AG09319 (cell line): ENCODE measurements at regions not wholly inside any gene's neighbourhood (a gene's known extent, or its start where the extent isn't known, plus 50 kb on each side); places are given as distances from the start of the nearest gene placed in this dataset.

Experiments used
- DNase-seq: peaks from one replicate; pipeline ENCODE4 v3.0.0-alpha.2; 2010; ENCODE audit warnings: low read depth; ENCODE audit errors: extremely low read depth
- TF ChIP-seq, protein P1 (sequence below): IDR thresholded peaks from 2 replicates; pipeline ENCODE4 v1.5.1; 2011; ENCODE audit warnings: low read depth, mild to moderate bottlenecking, inconsistent platforms, low read length, moderate library complexity

DNA sequence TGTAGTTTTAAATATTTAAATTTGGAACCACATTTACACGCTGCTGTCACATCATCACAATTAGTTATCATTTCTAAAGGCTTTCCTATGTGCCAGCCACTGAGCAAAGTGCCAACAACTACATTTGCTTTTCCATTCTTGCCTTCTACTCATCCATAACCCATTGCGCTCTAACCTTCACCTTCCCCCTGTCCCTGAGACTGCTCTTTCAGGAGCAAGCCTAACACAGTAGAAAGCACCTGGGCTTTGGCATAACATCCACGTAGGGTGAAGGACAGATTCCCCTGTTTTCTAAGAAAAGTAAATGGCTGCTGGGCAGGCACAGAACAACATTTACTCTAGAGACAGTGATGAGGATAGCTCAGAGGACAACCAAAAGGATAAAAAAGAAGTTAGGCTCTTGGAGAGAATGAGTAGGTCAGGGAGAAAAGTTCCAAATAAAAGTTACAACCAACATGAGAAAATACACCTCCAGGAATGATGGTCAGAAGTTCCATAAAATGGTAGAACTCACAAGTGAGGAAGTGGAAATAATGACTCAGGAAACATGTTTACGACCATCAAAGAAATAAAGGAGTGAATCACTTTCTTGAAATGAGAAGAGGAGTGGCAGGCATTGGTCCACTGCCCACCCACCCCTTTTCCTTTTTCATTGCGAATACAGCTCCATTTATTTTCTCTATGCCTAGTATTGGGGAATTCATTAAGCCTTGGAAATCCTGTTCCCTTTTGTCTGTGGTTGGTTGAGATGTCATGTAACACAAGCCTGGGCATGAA, 77.2 kb downstream of the PFDN4 start:
- no peak for DNase-seq
- TF ChIP-seq, protein P1, sequence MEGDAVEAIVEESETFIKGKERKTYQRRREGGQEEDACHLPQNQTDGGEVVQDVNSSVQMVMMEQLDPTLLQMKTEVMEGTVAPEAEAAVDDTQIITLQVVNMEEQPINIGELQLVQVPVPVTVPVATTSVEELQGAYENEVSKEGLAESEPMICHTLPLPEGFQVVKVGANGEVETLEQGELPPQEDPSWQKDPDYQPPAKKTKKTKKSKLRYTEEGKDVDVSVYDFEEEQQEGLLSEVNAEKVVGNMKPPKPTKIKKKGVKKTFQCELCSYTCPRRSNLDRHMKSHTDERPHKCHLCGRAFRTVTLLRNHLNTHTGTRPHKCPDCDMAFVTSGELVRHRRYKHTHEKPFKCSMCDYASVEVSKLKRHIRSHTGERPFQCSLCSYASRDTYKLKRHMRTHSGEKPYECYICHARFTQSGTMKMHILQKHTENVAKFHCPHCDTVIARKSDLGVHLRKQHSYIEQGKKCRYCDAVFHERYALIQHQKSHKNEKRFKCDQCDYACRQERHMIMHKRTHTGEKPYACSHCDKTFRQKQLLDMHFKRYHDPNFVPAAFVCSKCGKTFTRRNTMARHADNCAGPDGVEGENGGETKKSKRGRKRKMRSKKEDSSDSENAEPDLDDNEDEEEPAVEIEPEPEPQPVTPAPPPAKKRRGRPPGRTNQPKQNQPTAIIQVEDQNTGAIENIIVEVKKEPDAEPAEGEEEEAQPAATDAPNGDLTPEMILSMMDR, result no peak

DNA sequence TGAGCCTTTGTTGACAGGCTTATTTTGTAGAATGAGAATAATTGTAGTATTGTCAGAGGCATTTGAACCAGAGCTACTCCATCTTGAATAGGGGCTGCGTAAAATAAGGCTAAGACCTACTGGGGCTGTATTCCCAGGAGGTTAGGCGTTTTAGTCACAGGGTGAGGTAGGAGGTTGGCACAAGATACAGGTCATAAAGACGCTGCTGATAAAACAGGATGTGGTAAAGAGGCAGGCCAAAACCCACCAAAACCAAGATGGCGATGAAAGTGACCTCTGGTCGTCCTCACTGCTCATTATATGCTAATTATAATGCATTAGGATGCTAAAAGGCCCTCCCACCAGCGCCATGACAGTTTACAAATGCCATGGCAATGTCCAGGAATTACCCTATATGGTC, 82.7 kb downstream of the PFDN4 start:
- no peak for DNase-seq
- TF ChIP-seq, protein P1, result no peak

DNA sequence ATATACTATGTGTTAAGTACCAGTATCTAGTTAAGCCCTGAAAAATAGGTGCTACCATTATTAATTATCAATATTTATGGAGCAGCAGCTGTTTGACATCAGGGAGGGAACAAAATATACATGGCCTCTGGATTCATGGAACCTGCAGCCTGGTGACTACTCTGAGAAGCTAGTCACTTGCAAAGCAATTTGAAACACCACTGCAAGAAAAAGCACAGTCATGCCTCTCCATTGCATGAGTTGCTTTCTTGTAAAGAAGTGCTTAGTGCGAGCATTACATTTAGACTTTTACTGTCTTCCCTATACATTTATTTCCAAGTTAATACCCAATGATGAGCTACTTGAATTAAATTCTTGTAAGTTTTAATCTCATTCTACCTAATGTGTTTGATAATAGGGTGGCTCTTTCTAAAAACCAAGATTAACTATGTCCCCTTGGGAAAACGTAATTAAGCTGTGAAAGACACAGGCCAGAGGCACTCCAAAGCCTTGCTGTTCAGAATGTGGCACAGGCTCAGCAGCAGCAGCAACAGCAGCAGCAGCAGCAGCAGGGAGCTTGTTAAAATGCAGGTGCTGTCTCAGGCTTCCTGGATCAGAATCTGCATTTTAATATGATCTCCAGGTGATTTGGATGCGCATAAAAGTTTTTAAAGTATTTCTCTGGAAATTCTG, 83.6 kb downstream of the PFDN4 start:
- TF ChIP-seq, protein P1, result no peak
- no peak for DNase-seq

DNA sequence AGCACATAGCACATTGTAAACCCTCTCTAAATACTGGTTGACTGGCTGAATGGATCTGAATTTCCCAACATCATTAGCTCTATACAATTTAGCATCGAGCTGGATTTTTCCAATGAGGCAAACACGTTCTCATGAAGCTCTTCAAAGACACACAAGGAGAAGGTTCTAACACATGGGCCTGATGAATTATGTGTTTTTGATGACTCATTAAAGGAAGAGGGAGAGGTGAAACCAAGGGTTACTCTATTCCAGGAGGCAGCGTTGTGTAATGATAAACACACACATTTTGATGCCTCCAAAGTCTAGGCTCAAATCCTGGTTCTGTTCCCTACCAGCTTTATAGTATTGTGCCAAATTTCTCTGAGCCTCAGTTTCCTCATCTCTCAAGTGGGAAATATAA, 84.3 kb downstream of the PFDN4 start:
- DNase-seq, result no peak
- TF ChIP-seq, protein P1, result no peak

DNA sequence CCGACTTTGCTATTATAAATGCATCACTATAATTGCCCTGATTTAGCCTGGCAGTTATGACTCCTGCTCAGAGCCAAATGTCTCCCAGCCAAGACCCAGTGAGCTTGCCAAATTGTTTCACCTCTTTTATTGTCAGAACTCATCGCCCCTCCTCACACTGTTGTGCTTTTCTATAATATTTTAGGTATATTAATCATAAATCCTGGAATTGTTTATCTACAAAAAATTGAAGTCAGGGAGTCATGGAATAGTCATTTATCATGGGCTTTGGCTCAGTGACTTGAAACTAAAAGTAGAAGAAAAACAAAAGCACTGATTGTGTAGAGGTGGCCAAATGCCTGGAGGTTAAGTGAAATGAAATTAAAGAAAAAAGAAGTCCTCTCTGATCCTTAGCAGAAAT, 85.6 kb downstream of the PFDN4 start:
- TF ChIP-seq, protein P1, result no peak
- no peak for DNase-seq

DNA sequence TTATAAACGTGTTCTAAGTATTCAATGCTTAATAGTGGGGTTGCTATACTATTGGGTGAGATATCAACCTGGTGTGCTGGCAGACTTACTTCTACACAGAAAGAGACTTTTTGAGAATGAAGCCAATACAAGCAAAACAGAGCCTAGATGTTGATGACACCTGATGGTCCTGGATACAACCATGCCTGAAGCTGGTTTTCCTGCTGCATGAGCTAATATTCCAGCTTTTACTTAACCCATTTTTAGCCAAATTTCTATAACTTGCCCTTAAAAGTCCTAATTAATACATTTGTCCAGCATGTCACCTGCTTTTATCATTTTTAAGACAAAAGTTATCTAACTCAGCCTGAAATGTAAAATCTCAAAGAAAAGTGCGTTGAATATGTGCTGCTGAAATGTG, 86.2 kb downstream of the PFDN4 start:
- no peak for DNase-seq
- TF ChIP-seq, protein P1, result no peak

DNA sequence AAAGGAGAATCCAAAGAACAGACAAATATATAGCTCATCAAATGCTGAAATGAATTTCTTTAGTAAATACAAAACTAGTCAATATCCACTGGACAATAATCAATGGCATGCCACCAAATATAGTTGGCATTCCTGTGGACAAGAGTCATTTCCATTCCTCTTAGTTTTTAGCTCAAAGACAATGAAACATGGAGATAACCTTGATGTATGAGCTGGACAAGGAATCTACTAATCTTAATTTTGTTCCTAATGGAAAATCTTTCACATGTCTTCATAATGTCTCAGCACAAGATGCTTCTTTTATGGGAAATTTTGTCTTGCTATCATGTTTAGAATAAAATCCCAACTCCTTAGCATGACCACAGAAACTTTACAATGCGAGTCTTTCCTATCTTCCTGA, 87.8 kb downstream of the PFDN4 start:
- TF ChIP-seq, protein P1, result no peak

More for the DNA sequence above, 87.8 kb downstream of the PFDN4 start:
- no peak for DNase-seq
